Subcutaneous abdominal adipose tissue (tissue), 5 donors: ENCODE measurements at regions not wholly inside any gene's neighbourhood (a gene's known extent, or its start where the extent isn't known, plus 50 kb on each side); places are given as distances from the start of the nearest gene placed in this dataset.

Experiments
- H3K27ac ChIP-seq: one replicate; pipeline ENCODE4 v1.7.0; 2013; ENCODE audit warnings: low read depth, mild to moderate bottlenecking, inconsistent platforms, low read length, moderate library complexity
- H3K27me3 ChIP-seq, 5 donors: one replicate each; pipeline ENCODE4 v1.7.0; 2013; ENCODE audit warnings: low read length in 5 of 5, inconsistent platforms in 1 of 5; ENCODE audit not compliant: control insufficient read depth in 5 of 5, insufficient read depth in 4 of 5
- H3K36me3 ChIP-seq, 5 donors: one replicate each; pipeline ENCODE4 v1.7.0; 2013; ENCODE audit warnings: low read length in 5 of 5; ENCODE audit not compliant: control insufficient read depth in 5 of 5, insufficient read depth in 5 of 5
- H3K4me1 ChIP-seq, 5 donors: one replicate each; pipeline ENCODE4 v1.7.0; 2013; ENCODE audit warnings: low read length in 5 of 5, mild to moderate bottlenecking in 3 of 5, moderate library complexity in 1 of 5; ENCODE audit not compliant: control insufficient read depth in 5 of 5, insufficient read depth in 5 of 5
- H3K4me3 ChIP-seq, 5 donors: one replicate each; pipeline ENCODE4 v1.7.0; 2013; ENCODE audit warnings: low read length in 5 of 5, low read depth in 1 of 5
- H3K9ac ChIP-seq, 5 donors: one replicate each; pipeline ENCODE4 v1.7.0; 2013; ENCODE audit warnings: low read length in 5 of 5, mild to moderate bottlenecking in 4 of 5, moderate library complexity in 3 of 5
- H3K9me3 ChIP-seq, 5 donors: one replicate each; pipeline ENCODE4 v1.7.0; 2013; ENCODE audit warnings: low read length in 5 of 5; ENCODE audit not compliant: control insufficient read depth in 5 of 5
- donor health status: healthy.
- donor health status: healthy.
- donor health status: healthy.
- donor health status: healthy.
- donor health status: healthy.

DNA sequence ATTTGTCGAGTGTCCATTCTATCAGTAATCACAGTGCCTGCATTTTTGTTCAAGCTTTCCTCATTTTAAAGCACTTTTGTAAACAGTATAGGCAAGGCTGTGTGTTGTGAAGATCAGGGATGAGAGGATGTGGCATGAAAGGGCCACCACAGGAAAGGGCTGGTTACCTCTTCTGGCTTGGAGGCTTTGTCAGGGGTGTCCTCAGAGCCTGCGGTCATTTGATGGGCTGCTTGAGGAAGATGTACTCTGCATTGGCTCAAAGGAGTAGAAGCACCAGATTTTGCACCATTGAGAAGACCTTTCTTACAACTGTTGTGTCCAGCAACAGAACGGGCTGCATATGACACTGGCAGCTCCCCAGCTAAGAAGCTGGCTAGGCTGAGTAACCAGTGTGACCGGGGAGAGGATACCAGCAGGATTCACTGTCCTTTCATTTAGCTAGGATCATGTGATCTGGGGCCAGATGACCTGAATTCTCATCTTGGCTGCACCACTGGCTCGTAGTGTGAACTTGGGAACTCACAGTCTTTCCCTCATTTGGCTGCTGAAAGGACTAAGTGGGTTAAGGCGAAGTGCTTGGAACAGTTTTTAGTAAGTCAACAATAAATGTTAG lies 380.2 kb downstream of the FGF9 start:
- Histone ChIP-seq H3K9me3 (no peaks in the 10 kb centered on the region), H3K27ac (no peak overlapping the region), H3K4me1 (peaks cover 0 to 14% (median 8%) of the 10 kb centered on the region in 5 donors), H3K27me3 (no peaks in the 10 kb centered on the region), H3K9ac (no peak overlapping the region), H3K36me3 (no peaks in the 10 kb centered on the region), H3K4me3 (no peak overlapping the region)

DNA sequence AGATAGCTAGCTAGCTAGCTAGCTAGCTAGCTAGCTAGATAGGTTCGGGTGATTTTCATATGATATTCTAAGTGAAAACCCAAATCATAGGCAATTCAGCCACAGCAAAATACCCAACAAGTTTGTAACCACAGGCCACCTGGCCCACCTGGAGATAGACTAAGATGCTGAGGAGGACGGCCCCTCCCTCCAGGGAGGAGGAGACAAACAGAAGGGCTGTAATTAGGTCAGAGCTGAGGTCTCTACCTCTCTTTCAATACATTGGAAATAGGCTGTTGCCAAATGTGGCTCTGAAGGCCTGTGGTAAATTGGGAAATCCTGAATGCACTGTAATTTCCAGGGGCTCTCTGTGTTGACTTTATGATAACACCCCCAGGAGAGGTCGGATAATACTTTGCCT lies 382.2 kb downstream of the FGF9 start:
- H3K9me3 ChIP-seq, result no peaks in the 10 kb centered on the region
- H3K4me3 ChIP-seq, result no peak overlapping the region
- H3K9ac ChIP-seq, result no peak overlapping the region
- peaks cover 0 to 14% (median 8%) of the 10 kb centered on the region in 5 donors for H3K4me1 ChIP-seq
- no peaks in the 10 kb centered on the region for H3K36me3 ChIP-seq
- no peaks in the 10 kb centered on the region for H3K27me3 ChIP-seq
- no peak overlapping the region for H3K27ac ChIP-seq

DNA sequence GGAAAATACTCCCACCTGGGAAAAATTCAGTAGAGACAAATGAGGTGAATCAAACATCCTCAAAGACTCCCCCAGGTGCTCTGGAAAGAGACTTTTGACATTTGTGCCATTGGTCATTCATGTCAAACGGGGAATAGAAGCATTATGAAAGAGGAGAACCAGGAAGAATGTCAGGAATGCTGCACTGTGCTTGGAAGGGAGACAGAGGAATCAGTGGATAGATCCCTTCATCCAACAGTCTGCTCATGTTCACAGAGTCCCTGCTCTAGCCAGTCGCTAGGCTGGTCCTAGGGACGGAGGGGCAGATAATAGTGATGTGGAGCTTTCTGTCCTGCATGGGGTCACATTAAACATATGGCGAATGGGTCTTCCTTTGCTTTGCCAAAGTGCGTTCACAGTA lies 384.4 kb downstream of the FGF9 start:
- H3K27ac ChIP-seq, result no peak overlapping the region
- no peak overlapping the region for H3K4me3 ChIP-seq
- peaks cover 0 to 14% (median 8%) of the 10 kb centered on the region in 5 donors for H3K4me1 ChIP-seq
- no peak overlapping the region for H3K9ac ChIP-seq
- no peaks in the 10 kb centered on the region for H3K9me3 ChIP-seq
- no peaks in the 10 kb centered on the region for H3K27me3 ChIP-seq
- no peaks in the 10 kb centered on the region for H3K36me3 ChIP-seq

DNA sequence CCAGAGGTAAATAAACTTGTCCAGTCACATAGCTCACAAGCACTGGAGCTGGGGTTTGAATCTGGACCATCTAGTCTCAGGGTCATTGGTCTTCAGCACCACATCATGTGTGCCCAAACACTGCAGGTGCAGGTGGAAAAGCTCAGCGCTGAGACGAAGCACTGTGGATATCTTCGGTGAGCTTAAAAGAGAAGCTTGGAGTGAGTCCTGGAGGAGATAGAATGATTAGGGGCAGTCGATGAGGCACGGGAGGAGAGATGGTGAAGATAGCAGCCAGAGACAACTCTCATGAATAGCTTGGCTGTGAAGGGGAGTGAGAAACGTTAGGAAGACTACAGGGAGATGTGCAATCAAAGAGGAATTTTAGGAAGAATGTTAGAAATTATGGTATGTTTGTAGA lies 389.3 kb downstream of the FGF9 start:
- Histone ChIP-seq H3K27ac (no peak overlapping the region), H3K9ac (no peak overlapping the region), H3K4me3 (no peak overlapping the region), H3K27me3 (no peaks in the 10 kb centered on the region), H3K36me3 (no peaks in the 10 kb centered on the region), H3K9me3 (no peaks in the 10 kb centered on the region), H3K4me1 (peaks cover 0 to 7% (median 4%) of the 10 kb centered on the region in 5 donors)

DNA sequence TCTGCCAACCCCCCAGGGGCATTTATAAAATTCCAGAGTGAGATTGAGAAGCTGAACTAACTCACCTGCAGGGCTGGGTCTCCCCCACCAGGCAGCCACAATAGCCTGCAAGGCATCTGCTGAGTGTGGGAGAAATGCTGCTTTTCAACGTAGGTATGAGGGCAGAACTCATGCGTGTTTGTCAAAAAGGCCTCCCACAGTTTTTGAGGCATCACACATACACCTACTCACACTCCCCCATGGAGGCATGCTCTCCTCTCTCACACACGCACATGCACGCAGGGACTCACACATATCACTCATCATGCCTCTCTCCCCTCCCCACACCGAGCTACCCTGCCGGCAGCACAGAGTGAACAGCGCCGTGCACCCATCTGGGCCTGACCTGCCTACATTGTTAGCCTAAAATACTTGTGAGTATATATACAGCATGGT lies 390.5 kb downstream of the FGF9 start:
- H3K9me3 ChIP-seq, result no peaks in the 10 kb centered on the region
- no peaks in the 10 kb centered on the region for H3K36me3 ChIP-seq
- peaks cover 0 to 2% (median 0%) of the 10 kb centered on the region in 5 donors for H3K4me1 ChIP-seq
- no peak overlapping the region for H3K9ac ChIP-seq
- no peak overlapping the region for H3K27ac ChIP-seq
- no peaks in the 10 kb centered on the region for H3K27me3 ChIP-seq
- H3K4me3 ChIP-seq, result no peak overlapping the region

DNA sequence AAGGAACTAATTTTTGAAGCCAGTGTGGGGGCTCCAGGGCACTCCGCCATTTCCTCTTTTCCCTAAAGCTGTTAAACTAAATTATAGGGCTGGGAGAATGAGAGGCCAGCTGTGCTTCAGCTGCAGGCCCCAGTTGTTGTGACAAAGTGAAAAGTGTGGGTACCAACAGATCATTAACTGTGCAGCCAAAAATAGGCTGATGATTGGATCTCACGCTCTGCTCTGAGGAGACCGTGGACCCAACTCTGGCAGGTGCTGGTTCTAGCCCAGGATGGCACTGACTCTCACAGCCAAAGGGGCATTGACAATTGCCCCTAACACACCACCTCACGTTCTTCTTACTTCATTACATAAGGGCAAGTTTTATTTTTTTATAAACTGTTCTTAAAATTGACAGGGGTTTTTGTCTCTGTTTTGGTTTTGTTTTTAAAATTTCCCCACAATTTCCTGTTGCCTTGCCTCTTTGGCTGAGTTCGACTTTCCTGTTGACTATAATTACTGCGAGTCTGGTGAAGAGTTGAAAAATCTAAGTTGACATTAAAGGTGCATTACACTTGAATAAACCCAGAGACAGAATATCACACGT lies 391.0 kb downstream of the FGF9 start:
- Histone ChIP-seq H3K27ac (no peak overlapping the region), H3K9me3 (no peaks in the 10 kb centered on the region), H3K4me3 (no peak overlapping the region), H3K9ac (no peak overlapping the region), H3K27me3 (no peaks in the 10 kb centered on the region), H3K36me3 (no peaks in the 10 kb centered on the region), H3K4me1 (peaks cover 0 to 2% (median 0%) of the 10 kb centered on the region in 5 donors)

DNA sequence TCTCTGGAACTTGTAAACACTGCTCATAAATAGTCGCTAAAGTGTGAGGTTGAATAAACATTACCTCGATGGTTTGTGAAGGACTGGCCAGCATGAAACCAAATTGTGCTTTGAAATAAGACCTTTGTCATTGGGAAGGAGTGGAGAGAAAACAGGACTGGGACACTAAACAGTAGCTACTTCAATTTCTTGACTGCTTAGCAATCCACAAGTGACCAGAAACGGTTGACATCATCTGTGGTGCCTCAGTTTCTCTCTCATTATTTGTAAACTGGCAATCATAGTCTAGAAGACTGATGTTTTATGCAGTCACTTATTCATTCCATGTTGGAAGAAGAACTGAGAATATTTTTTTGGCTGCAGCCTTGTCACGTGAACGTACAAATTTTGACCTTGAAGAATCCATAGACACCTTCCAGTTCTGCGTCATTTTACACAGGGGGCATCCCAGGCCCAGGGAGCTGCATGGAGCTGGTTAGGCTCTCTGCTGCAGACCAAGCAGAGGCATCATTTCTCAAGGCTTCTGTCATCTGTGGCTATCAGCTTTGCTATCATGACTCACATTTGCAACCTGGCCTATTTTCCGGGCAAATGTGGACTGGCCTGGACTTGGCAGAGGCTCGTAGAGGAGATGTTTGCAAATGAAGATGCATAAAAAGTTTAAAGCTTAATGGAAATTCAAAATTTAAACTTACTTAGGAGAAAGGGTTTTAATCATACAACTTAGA lies 391.8 kb downstream of the FGF9 start:
- H3K27ac ChIP-seq, result no peak overlapping the region

DNA sequence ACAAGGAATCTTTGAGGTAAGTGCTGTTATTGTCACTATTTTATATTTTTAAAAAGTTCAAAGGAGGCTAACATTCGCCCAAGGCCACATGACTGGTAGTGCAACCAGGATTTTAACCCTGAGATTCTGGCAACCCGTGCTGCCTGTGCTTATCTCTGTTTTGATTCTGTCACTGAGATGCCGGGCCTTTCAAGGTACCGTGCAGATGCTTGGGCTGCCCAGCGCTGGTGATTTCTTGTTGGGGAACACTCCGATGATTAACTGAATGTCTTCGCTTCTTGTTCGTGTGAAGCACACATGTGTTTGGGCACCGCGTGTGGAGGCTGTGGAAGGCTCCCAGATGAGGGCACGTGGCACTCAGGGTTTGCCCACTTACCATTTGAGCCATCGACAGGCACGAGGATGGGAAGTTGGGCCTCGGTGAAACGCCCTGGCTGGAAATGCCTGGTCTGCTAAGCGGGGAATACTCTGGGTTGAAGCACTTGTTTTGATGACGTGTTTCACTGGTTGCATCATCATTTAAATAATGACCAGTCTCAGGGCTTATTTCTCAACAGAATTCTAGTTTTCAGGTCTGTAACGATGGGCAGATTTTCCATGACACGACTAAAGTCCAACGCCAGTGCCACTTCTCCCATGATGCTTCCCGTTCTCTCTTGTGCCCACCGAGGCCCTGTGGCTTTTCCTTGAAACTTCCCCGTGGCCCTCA lies 392.7 kb downstream of the FGF9 start:
- Histone ChIP-seq H3K36me3 (no peaks in the 10 kb centered on the region), H3K27me3 (no peaks in the 10 kb centered on the region), H3K9ac (no peak overlapping the region), H3K27ac (no peak overlapping the region), H3K9me3 (no peaks in the 10 kb centered on the region), H3K4me3 (no peak overlapping the region), H3K4me1 (peaks cover 0 to 2% (median 0%) of the 10 kb centered on the region in 5 donors)

More for the DNA sequence above, 391.8 kb downstream of the FGF9 start:
- Histone ChIP-seq H3K9me3 (no peaks in the 10 kb centered on the region), H3K36me3 (no peaks in the 10 kb centered on the region), H3K9ac (no peak overlapping the region), H3K4me3 (no peak overlapping the region), H3K27me3 (no peaks in the 10 kb centered on the region), H3K4me1 (peaks cover 0 to 2% (median 0%) of the 10 kb centered on the region in 5 donors)

DNA sequence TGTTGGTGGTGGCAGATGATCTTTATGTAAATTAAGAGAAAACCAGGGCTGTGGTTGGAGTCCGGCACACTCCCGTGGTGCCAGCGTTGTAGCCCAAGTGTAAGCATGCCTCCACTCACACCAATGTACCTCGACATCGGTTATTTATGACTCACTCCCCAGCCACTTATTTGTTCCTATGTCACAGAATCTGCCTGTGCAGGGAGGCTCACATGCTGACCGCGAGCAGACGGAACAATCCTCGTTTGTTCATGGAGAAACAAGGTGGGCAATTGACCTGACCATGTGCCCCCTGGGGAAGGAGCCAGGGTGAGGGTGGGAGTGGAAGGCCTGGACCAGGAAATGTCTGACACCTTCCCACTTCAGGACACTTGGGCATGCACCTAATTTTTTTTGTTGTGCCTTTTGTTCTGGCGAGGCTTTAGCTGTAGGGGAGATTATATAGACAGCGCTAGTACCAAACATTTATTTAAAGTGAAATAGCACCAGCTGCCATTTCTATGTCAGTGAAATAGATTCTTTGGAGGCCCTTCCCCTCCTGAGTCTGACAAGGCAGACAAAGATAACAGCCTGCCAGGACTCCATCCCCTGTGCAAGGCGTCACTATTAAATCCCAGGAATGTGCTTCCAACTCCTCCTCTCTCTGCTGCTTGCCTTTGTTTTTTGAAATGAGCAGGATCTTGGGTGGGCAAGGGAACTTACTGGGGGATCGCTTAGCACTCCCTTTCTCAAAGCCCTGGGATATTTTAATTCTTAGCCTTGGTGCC lies 394.2 kb downstream of the FGF9 start:
- Histone ChIP-seq H3K4me1 (peaks cover 0 to 2% (median 0%) of the 10 kb centered on the region in 5 donors), H3K9me3 (no peaks in the 10 kb centered on the region), H3K4me3 (no peak overlapping the region), H3K27me3 (no peaks in the 10 kb centered on the region), H3K9ac (no peak overlapping the region), H3K27ac (no peak overlapping the region), H3K36me3 (no peaks in the 10 kb centered on the region)
